HUES64 (cell line): ENCODE measurements at regions not wholly inside any gene's neighbourhood (a gene's known extent, or its start where the extent isn't known, plus 50 kb on each side); places are given as distances from the start of the nearest gene placed in this dataset.

Source experiments
- H3K27ac ChIP-seq: 2 replicates; pipeline ENCODE4 v1.7.0; 2013; ENCODE audit warnings: low read depth, low read length, inconsistent platforms
- H3K27me3 ChIP-seq: 2 replicates; pipeline ENCODE4 v1.6.1; 2013; ENCODE audit warnings: mild to moderate bottlenecking, low read length; ENCODE audit not compliant: insufficient read depth
- H3K36me3 ChIP-seq: 2 replicates; pipeline ENCODE4 v1.6.1; 2013; ENCODE audit warnings: mild to moderate bottlenecking, low read length; ENCODE audit not compliant: insufficient read depth
- H3K4me1 ChIP-seq: 2 replicates; pipeline ENCODE4 v1.6.1; 2013; ENCODE audit warnings: mild to moderate bottlenecking, low read length, moderate library complexity; ENCODE audit not compliant: insufficient read depth
- H3K4me3 ChIP-seq: 2 replicates; pipeline ENCODE4 v1.5.1; 2013; ENCODE audit warnings: mild to moderate bottlenecking, low read length, moderate library complexity
- H3K9ac ChIP-seq: 2 replicates; pipeline ENCODE4 v1.6.1; 2013; ENCODE audit warnings: mild to moderate bottlenecking, low read depth, low read length
- H3K9me3 ChIP-seq: 2 replicates; pipeline ENCODE4 v1.6.1; 2013; ENCODE audit warnings: low read depth, low read length; ENCODE audit not compliant: insufficient read depth
- WGBS: fragments of 150-250, 120-280 bp; methylation state at CpG from one replicate; pipeline ENCODE4 v1.1.7; 2013; ENCODE audit warnings: missing lambda C conversion rate; 5-methylcytosine and 5-hydroxymethylcytosine counted together

GRCh38 chr7:26562841-26563240 lies 271.2 kb downstream of the SNX10 start:
- no peak overlapping the region for H3K27ac ChIP-seq
- 82% methylated on average over 3 of the region's 3 CpGs for WGBS
- peaks cover 4% of the 10 kb centered on the region; the same call in 1 of the 2 replicates for H3K4me1 ChIP-seq
- H3K27me3 ChIP-seq = no peaks in the 10 kb centered on the region
- no peak overlapping the region for H3K9ac ChIP-seq
- no peaks in the 10 kb centered on the region for H3K36me3 ChIP-seq
- H3K4me3 ChIP-seq = no peak overlapping the region
- H3K9me3 ChIP-seq = no peaks in the 10 kb centered on the region

- no peaks in the 10 kb centered on the region for H3K36me3 ChIP-seq
- H3K27me3 ChIP-seq = no peaks in the 10 kb centered on the region
- H3K9me3 ChIP-seq = no peaks in the 10 kb centered on the region
- H3K4me3 ChIP-seq = no peak overlapping the region
- H3K4me1 ChIP-seq = peaks cover 4% of the 10 kb centered on the region; the same call in 1 of the 2 replicates
- WGBS = 100% methylated on average over 1 of the region's 1 CpG
- no peak overlapping the region for H3K27ac ChIP-seq
- H3K9ac ChIP-seq = no peak overlapping the region
Observed at GRCh38 chr7:26563406-26563805, 271.7 kb downstream of the SNX10 start.

- Histone ChIP-seq H3K4me1 (peaks cover 4% of the 10 kb centered on the region; the same call in 1 of the 2 replicates), H3K27ac (no peak overlapping the region), H3K9me3 (0 out of 2 replicates have a peak, but pooled peaks cover 4% of the 10 kb centered on the region), H3K9ac (no peak overlapping the region), H3K36me3 (no peaks in the 10 kb centered on the region), H3K4me3 (no peak overlapping the region), H3K27me3 (no peaks in the 10 kb centered on the region)
- WGBS = 40% methylated on average over 4 of the region's 4 CpGs
Observed at GRCh38 chr7:26567266-26567665, 275.6 kb downstream of the SNX10 start.

GRCh38 chr7:26574476-26574875 lies 282.8 kb downstream of the SNX10 start:
- no peak overlapping the region for H3K4me3 ChIP-seq
- no peak overlapping the region for H3K27ac ChIP-seq
- no peak overlapping the region for H3K9ac ChIP-seq
- H3K27me3 ChIP-seq = no peaks in the 10 kb centered on the region
- WGBS = 92% methylated on average over 6 of the region's 6 CpGs
- H3K36me3 ChIP-seq = no peaks in the 10 kb centered on the region
- no peaks in the 10 kb centered on the region for H3K4me1 ChIP-seq
- H3K9me3 ChIP-seq = 0 out of 2 replicates have a peak, but pooled peaks cover 4% of the 10 kb centered on the region

GRCh38 chr7:26580064-26580591 lies 284.3 kb downstream of the SKAP2 start:
- Histone ChIP-seq H3K4me3 (no peak overlapping the region), H3K4me1 (no peaks in the 10 kb centered on the region), H3K9ac (no peak overlapping the region), H3K36me3 (no peaks in the 10 kb centered on the region), H3K9me3 (no peaks in the 10 kb centered on the region), H3K27ac (no peak overlapping the region), H3K27me3 (no peaks in the 10 kb centered on the region)
- WGBS = 95% methylated on average over 4 of the region's 4 CpGs

- Histone ChIP-seq H3K27me3 (no peaks in the 10 kb centered on the region), H3K36me3 (no peaks in the 10 kb centered on the region), H3K9ac (no peak overlapping the region), H3K4me3 (no peak overlapping the region), H3K9me3 (no peaks in the 10 kb centered on the region), H3K27ac (no peak overlapping the region), H3K4me1 (no peaks in the 10 kb centered on the region)
- 95% methylated on average over 4 of the region's 4 CpGs for WGBS
Observed at GRCh38 chr7:26580711-26581110, 283.7 kb downstream of the SKAP2 start.

- no peak overlapping the region for H3K27ac ChIP-seq
- H3K9me3 ChIP-seq = no peaks in the 10 kb centered on the region
- no peaks in the 10 kb centered on the region for H3K27me3 ChIP-seq
- H3K9ac ChIP-seq = no peak overlapping the region
- H3K36me3 ChIP-seq = no peaks in the 10 kb centered on the region
- no peaks in the 10 kb centered on the region for H3K4me1 ChIP-seq
- 96% methylated on average over 4 of the region's 4 CpGs for WGBS
- no peak overlapping the region for H3K4me3 ChIP-seq
Observed at GRCh38 chr7:26583094-26583648, 281.2 kb downstream of the SKAP2 start.

- H3K4me3 ChIP-seq = no peak overlapping the region
- H3K36me3 ChIP-seq = no peaks in the 10 kb centered on the region
- no peaks in the 10 kb centered on the region for H3K4me1 ChIP-seq
- H3K27me3 ChIP-seq = no peaks in the 10 kb centered on the region
- H3K9me3 ChIP-seq = no peaks in the 10 kb centered on the region
- 97% methylated on average over 2 of the region's 2 CpGs for WGBS
- H3K27ac ChIP-seq = no peak overlapping the region
- no peak overlapping the region for H3K9ac ChIP-seq
Observed at GRCh38 chr7:26584326-26584725, 280.1 kb downstream of the SKAP2 start.

GRCh38 chr7:26584987-26585665 lies 279.3 kb downstream of the SKAP2 start:
- H3K27me3 ChIP-seq = no peaks in the 10 kb centered on the region
- no peak overlapping the region for H3K27ac ChIP-seq
- no peaks in the 10 kb centered on the region for H3K9me3 ChIP-seq
- no peak overlapping the region for H3K4me3 ChIP-seq
- no peaks in the 10 kb centered on the region for H3K4me1 ChIP-seq
- no peak overlapping the region for H3K9ac ChIP-seq
- no peaks in the 10 kb centered on the region for H3K36me3 ChIP-seq
- 79% methylated on average over 7 of the region's 9 CpGs for WGBS

GRCh38 chr7:26587536-26587935 lies 276.9 kb downstream of the SKAP2 start:
- H3K9ac ChIP-seq = no peak overlapping the region
- H3K36me3 ChIP-seq = no peaks in the 10 kb centered on the region
- no peaks in the 10 kb centered on the region for H3K27me3 ChIP-seq
- H3K9me3 ChIP-seq = no peaks in the 10 kb centered on the region
- H3K4me3 ChIP-seq = no peak overlapping the region
- WGBS = 73% methylated on average over 10 of the region's 10 CpGs
- no peaks in the 10 kb centered on the region for H3K4me1 ChIP-seq
- no peak overlapping the region for H3K27ac ChIP-seq

- H3K36me3 ChIP-seq = no peaks in the 10 kb centered on the region
- H3K4me3 ChIP-seq = no peak overlapping the region
- H3K27ac ChIP-seq = no peak overlapping the region
- no peak overlapping the region for H3K9ac ChIP-seq
- H3K27me3 ChIP-seq = no peaks in the 10 kb centered on the region
- no peaks in the 10 kb centered on the region for H3K9me3 ChIP-seq
- H3K4me1 ChIP-seq = no peaks in the 10 kb centered on the region
- WGBS = 100% methylated on average over 1 of the region's 1 CpG
Observed at GRCh38 chr7:26588511-26588910, 275.9 kb downstream of the SKAP2 start.
